ENCODE measurements at regions not wholly inside any gene's neighbourhood (a gene's known extent, or its start where the extent isn't known, plus 50 kb on each side); places are given as distances from the start of the nearest gene placed in this dataset.

GRCh38 chr2:61623747-61624146, 85.6 kb upstream of the XPO1 start:
- TF ChIP-seq, protein P1, sequence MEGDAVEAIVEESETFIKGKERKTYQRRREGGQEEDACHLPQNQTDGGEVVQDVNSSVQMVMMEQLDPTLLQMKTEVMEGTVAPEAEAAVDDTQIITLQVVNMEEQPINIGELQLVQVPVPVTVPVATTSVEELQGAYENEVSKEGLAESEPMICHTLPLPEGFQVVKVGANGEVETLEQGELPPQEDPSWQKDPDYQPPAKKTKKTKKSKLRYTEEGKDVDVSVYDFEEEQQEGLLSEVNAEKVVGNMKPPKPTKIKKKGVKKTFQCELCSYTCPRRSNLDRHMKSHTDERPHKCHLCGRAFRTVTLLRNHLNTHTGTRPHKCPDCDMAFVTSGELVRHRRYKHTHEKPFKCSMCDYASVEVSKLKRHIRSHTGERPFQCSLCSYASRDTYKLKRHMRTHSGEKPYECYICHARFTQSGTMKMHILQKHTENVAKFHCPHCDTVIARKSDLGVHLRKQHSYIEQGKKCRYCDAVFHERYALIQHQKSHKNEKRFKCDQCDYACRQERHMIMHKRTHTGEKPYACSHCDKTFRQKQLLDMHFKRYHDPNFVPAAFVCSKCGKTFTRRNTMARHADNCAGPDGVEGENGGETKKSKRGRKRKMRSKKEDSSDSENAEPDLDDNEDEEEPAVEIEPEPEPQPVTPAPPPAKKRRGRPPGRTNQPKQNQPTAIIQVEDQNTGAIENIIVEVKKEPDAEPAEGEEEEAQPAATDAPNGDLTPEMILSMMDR (IDR thresholded peaks at IDR 0.05) = no peak
- no peak for TF ChIP-seq ZFX (IDR thresholded peaks at IDR 0.05; ENCODE audit: borderline replicate concordance)

Measured in 22Rv1 (cell line).